Smooth muscle cell (in vitro differentiated cells): ENCODE measurements at regions not wholly inside any gene's neighbourhood (a gene's known extent, or its start where the extent isn't known, plus 50 kb on each side); places are given as distances from the start of the nearest gene placed in this dataset.

Source experiments
- DNase-seq: peaks from one replicate; lab custom pipeline; 2025; ENCODE audit not compliant: unreplicated experiment; lab: John Stamatoyannopoulos, UW
- H2AFZ ChIP-seq: fragments of 200-600 bp; sonication (generic); 2 replicates; pipeline ENCODE4 v1.6.0; 2016; ENCODE audit warnings: antibody characterized with exemption, low read depth, mild to moderate bottlenecking
- H3F3A ChIP-seq: fragments of 200-600 bp; sonication (generic); 2 replicates; pipeline ENCODE4 v1.6.0; 2017; ENCODE audit warnings: antibody characterized with exemption, low read depth
- H3K27ac ChIP-seq: fragments of 200-600 bp; sonication (generic); 2 replicates; pipeline ENCODE4 v1.5.1; 2016; ENCODE audit warnings: low read depth, mild to moderate bottlenecking
- H3K27me3 ChIP-seq: fragments of 200-600 bp; sonication (generic); 2 replicates; pipeline ENCODE4 v1.6.1; 2016; ENCODE audit warnings: low read depth, mild to moderate bottlenecking
- H3K36me3 ChIP-seq: fragments of 200-600 bp; sonication (generic); 2 replicates; pipeline ENCODE4 v1.5.1; 2016; ENCODE audit warnings: low read depth
- H3K4me1 ChIP-seq: fragments of 200-600 bp; sonication (generic); 2 replicates; pipeline ENCODE4 v1.5.1; 2016; ENCODE audit warnings: low read depth
- H3K4me2 ChIP-seq: fragments of 200-600 bp; sonication (generic); 2 replicates; pipeline ENCODE4 v1.6.0; 2016; ENCODE audit warnings: mild to moderate bottlenecking
- H3K4me3 ChIP-seq: fragments of 200-600 bp; sonication (generic); 2 replicates; pipeline ENCODE4 v1.5.1; 2016; ENCODE audit warnings: mild to moderate bottlenecking
- H3K79me2 ChIP-seq: fragments of 200-600 bp; sonication (generic); 2 replicates; pipeline ENCODE4 v1.6.0; 2016; ENCODE audit warnings: low read depth, mild to moderate bottlenecking
- H3K9ac ChIP-seq: fragments of 200-600 bp; sonication (generic); 2 replicates; pipeline ENCODE4 v1.6.0; 2016; ENCODE audit warnings: low read depth
- H3K9me3 ChIP-seq: fragments of 200-600 bp; sonication (generic); replicated peaks from 2 replicates; pipeline ENCODE4 v1.5.1; 2016; ENCODE audit warnings: low read depth
- H4K20me1 ChIP-seq: fragments of 200-600 bp; sonication (generic); 2 replicates; pipeline ENCODE4 v1.6.0; 2016; ENCODE audit warnings: low read depth
- CTCF ChIP-seq: fragments of 200-600 bp; sonication (generic); IDR thresholded peaks from 2 replicates; pipeline ENCODE4 v1.5.1; 2017; ENCODE audit warnings: borderline replicate concordance, mild to moderate bottlenecking, antibody characterized with exemption; ENCODE audit not compliant: insufficient read depth, poor library complexity, severe bottlenecking
- WGBS: methylation state at CpG from one replicate; pipeline ENCODE4 v1.1.7; 2016; ENCODE audit warnings: low lambda C conversion rate; 5-methylcytosine and 5-hydroxymethylcytosine counted together

- H3K4me2 ChIP-seq = no peak overlapping the region
- DNase-seq = no peak
Measured at GRCh38 chr11:43124272-43124935, 187.4 kb upstream of the API5 start.

GRCh38 chr11:43129329-43129728 lies 182.5 kb upstream of the API5 start:
- Histone ChIP-seq H3K4me3 (no peak overlapping the region), H3F3A (no peaks in the 10 kb centered on the region), H3K4me1 (peaks cover 3% of the 10 kb centered on the region), H3K4me2 (no peak overlapping the region), H4K20me1 (no peaks in the 10 kb centered on the region), H2AFZ (no peak overlapping the region), H3K36me3 (no peaks in the 10 kb centered on the region), H3K9ac (no peak overlapping the region), H3K27me3 (no peaks in the 10 kb centered on the region), H3K27ac (no peak overlapping the region), H3K79me2 (no peaks in the 10 kb centered on the region), H3K9me3 (no peaks in the 10 kb centered on the region)
- TF ChIP-seq CTCF = no peak
- DNase-seq = no peak
- 94% methylated on average over 2 of the region's 2 CpGs for WGBS

More at GRCh38 chr11:43124272-43124935, 187.4 kb upstream of the API5 start:
- Histone ChIP-seq H3K36me3 (no peaks in the 10 kb centered on the region), H3K4me3 (no peak overlapping the region), H3K27me3 (no peaks in the 10 kb centered on the region), H2AFZ (no peak overlapping the region), H4K20me1 (no peaks in the 10 kb centered on the region), H3K9me3 (no peaks in the 10 kb centered on the region), H3K27ac (no peak overlapping the region), H3F3A (no peaks in the 10 kb centered on the region), H3K4me1 (no peaks in the 10 kb centered on the region), H3K79me2 (no peaks in the 10 kb centered on the region), H3K9ac (no peak overlapping the region)
- no peak for TF ChIP-seq CTCF
- 77% methylated on average over 3 of the region's 3 CpGs for WGBS

DNA sequence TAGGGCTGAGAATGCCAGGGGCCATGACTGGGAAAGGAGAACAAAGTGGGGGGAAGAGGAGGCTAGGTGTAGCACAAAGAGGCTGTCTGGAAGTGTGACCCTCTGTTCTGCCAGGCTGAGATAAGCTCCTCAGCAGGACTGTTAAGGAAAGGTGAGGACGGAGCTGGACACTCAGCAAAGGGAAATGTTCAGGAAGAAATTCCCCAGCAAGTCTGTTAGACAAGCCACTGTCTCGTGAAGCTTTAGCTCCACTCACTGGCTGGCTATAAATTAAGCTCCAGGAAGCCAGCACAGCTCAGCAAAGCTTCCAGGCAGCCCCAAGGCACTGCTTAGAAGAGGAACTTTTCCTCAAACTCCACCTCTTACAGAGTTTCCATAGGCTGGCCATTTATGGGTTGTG lies 181.2 kb upstream of the API5 start:
- no peak for DNase-seq
- H4K20me1 ChIP-seq = no peaks in the 10 kb centered on the region
- H3F3A ChIP-seq = no peaks in the 10 kb centered on the region
- no peaks in the 10 kb centered on the region for H3K9me3 ChIP-seq
- H3K79me2 ChIP-seq = no peaks in the 10 kb centered on the region
- H3K27ac ChIP-seq = no peak overlapping the region
- 11% methylated on average over 2 of the region's 2 CpGs for WGBS
- no peaks in the 10 kb centered on the region for H3K27me3 ChIP-seq
- peaks cover 3% of the 10 kb centered on the region for H3K4me1 ChIP-seq
- H3K4me2 ChIP-seq = no peak overlapping the region
- no peak for TF ChIP-seq CTCF
- H3K4me3 ChIP-seq = no peak overlapping the region
- H3K9ac ChIP-seq = no peak overlapping the region
- no peak overlapping the region for H2AFZ ChIP-seq
- no peaks in the 10 kb centered on the region for H3K36me3 ChIP-seq

DNA sequence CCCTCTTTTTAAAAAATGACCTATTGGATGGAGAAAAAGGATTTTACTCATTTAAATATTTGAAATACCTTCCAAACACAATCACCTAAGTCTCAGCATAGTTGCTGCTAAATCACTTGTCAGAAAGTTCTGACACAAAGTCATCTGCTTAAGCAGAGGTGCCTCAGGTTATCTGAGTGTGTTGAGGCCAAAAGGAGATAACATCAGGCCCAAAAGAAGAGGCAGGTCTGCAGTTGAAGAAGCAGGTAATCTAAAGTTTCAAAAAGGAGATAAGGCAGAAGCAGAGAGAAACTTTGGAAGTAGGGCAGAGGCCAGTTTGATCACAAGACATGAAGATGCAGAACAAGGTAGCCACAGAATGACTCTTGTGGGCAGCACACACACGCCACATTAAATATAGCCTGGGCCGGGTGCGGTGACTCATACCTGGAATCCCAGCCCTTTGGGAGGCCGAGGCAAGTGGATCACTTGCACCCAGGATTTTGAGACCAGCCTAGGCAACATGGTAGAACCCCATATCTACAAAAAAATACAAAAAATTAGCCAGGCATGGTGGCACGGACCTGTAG lies 175.7 kb upstream of the API5 start:
- no peaks in the 10 kb centered on the region for H3K79me2 ChIP-seq
- H3K9me3 ChIP-seq = no peaks in the 10 kb centered on the region
- H3K4me2 ChIP-seq = no peak overlapping the region
- WGBS = 66% methylated on average over 5 of the region's 5 CpGs
- no peaks in the 10 kb centered on the region for H3K27me3 ChIP-seq
- H3K36me3 ChIP-seq = no peaks in the 10 kb centered on the region
- H3K4me1 ChIP-seq = no peaks in the 10 kb centered on the region
- no peak overlapping the region for H3K4me3 ChIP-seq
- DNase-seq = no peak
- H3K27ac ChIP-seq = no peak overlapping the region
- no peak overlapping the region for H3K9ac ChIP-seq
- TF ChIP-seq CTCF = no peak
- no peaks in the 10 kb centered on the region for H3F3A ChIP-seq
- H2AFZ ChIP-seq = no peak overlapping the region
- H4K20me1 ChIP-seq = no peaks in the 10 kb centered on the region
